Loucy (cell line): ENCODE measurements at regions not wholly inside any gene's neighbourhood (a gene's known extent, or its start where the extent isn't known, plus 50 kb on each side); places are given as distances from the start of the nearest gene placed in this dataset.

ENCODE experiments used
- EZH2phosphoT487 ChIP-seq: fragments of 200-600 bp; IDR thresholded peaks from 2 replicates; pipeline ENCODE4 v1.6.1; 2018; ENCODE audit warnings: antibody characterized with exemption, mild to moderate bottlenecking, moderate library complexity, borderline replicate concordance
- TF ChIP-seq, protein P1 (sequence below): fragments of 200-600 bp; sonication (generic); conservative IDR thresholded peaks from 2 replicates; pipeline ENCODE4 v1.5.1; 2014; ENCODE audit warnings: mild to moderate bottlenecking, antibody characterized with exemption, low read length

DNA sequence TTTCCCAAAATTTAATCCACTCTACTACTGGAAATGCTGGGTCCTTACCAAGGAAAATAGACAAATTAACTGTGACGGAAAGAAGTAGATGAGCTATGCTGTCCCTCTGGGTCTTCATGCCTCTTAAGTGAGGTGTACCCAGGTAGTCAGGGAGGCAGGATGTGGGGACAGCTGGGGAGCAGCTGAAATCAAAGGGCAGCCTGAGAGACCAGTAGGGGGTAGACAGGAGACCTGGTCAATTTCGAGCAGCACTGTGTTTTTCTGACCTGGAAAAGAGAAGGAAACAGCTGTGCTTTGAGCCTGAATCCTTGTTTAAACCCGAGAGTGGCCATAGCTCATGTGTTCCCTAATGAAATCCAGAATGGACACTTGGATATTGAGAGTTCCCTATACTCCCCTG, 587.3 kb downstream of the EFNB2 start:
- TF ChIP-seq, protein P1, sequence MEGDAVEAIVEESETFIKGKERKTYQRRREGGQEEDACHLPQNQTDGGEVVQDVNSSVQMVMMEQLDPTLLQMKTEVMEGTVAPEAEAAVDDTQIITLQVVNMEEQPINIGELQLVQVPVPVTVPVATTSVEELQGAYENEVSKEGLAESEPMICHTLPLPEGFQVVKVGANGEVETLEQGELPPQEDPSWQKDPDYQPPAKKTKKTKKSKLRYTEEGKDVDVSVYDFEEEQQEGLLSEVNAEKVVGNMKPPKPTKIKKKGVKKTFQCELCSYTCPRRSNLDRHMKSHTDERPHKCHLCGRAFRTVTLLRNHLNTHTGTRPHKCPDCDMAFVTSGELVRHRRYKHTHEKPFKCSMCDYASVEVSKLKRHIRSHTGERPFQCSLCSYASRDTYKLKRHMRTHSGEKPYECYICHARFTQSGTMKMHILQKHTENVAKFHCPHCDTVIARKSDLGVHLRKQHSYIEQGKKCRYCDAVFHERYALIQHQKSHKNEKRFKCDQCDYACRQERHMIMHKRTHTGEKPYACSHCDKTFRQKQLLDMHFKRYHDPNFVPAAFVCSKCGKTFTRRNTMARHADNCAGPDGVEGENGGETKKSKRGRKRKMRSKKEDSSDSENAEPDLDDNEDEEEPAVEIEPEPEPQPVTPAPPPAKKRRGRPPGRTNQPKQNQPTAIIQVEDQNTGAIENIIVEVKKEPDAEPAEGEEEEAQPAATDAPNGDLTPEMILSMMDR = no peak
- TF ChIP-seq EZH2phosphoT487 = no peak
